DND-41 (cell line): ENCODE measurements at regions not wholly inside any gene's neighbourhood (a gene's known extent, or its start where the extent isn't known, plus 50 kb on each side); places are given as distances from the start of the nearest gene placed in this dataset.

Source experiments
- CTCF ChIP-seq: IDR thresholded peaks from 2 replicates; pipeline ENCODE4 v1.5.1; 2012; ENCODE audit warnings: borderline replicate concordance, low read length, moderate library complexity, mild to moderate bottlenecking; ENCODE audit not compliant: poor library complexity, severe bottlenecking; ENCODE audit errors: extremely low read depth
- EZH2 ChIP-seq: IDR thresholded peaks from 3 replicates; pipeline ENCODE4 v1.6.1; 2012; ENCODE audit warnings: borderline replicate concordance, low read depth, mild to moderate bottlenecking, moderate library complexity, low read length, inconsistent platforms; ENCODE audit not compliant: severe bottlenecking

- TF ChIP-seq EZH2: no peak
- no peak for TF ChIP-seq CTCF
These were observed 1020.6 kb downstream of the XPNPEP1 start for GRCh38 chr10:108902619-108903285.
